ENCODE measurements at regions not wholly inside any gene's neighbourhood (a gene's known extent, or its start where the extent isn't known, plus 50 kb on each side); places are given as distances from the start of the nearest gene placed in this dataset.

- Mint-ChIP-seq H3K27ac (ENCODE audit: unreplicated experiment) (no peak overlapping the region), H3K9me3 (ENCODE audit: unreplicated experiment) (peaks cover 1% of the 10 kb centered on the region), H3K4me3 (ENCODE audit: unreplicated experiment) (no peak overlapping the region), H3K4me1 (ENCODE audit: low read depth, unreplicated experiment) (peaks cover 1% of the 10 kb centered on the region), H3K27me3 (ENCODE audit: low read depth, unreplicated experiment) (peaks cover 30% of the 10 kb centered on the region), H3K36me3 (ENCODE audit: low read depth, unreplicated experiment) (no peaks in the 10 kb centered on the region)
- Histone ChIP-seq H3K9me3 (ENCODE audit: insufficient read depth, low read depth, low read length) (peaks cover 2% of the 10 kb centered on the region), H2AFZ (ENCODE audit: low read depth, low read length) (no peak overlapping the region), H3K4me1 (ENCODE audit: insufficient read depth, low read length) (no peaks in the 10 kb centered on the region), H3K27ac (ENCODE audit: low read depth, low read length) (no peak overlapping the region), H3K4me3 (ENCODE audit: insufficient read depth, low read depth, low read length) (no peak overlapping the region), H4K20me1 (ENCODE audit: insufficient read depth, low read length) (no peaks in the 10 kb centered on the region), H3K27me3 (ENCODE audit: insufficient read depth, low read length) (peaks cover 6% of the 10 kb centered on the region), H3K9ac (ENCODE audit: low read length) (no peak overlapping the region), H3K4me2 (ENCODE audit: low read length) (no peak overlapping the region), H3K79me2 (ENCODE audit: insufficient read depth, low read length) (no peaks in the 10 kb centered on the region), H3K36me3 (ENCODE audit: insufficient read depth, low read length) (no peaks in the 10 kb centered on the region)
- FAIRE-seq (no peak), DNase-seq (ENCODE audit: low read depth) (no peak)
- TF ChIP-seq EZH2 (IDR thresholded peaks at IDR 0.05; ENCODE audit: insufficient read depth, low read length), result no peak
- TF ChIP-seq, protein P1, sequence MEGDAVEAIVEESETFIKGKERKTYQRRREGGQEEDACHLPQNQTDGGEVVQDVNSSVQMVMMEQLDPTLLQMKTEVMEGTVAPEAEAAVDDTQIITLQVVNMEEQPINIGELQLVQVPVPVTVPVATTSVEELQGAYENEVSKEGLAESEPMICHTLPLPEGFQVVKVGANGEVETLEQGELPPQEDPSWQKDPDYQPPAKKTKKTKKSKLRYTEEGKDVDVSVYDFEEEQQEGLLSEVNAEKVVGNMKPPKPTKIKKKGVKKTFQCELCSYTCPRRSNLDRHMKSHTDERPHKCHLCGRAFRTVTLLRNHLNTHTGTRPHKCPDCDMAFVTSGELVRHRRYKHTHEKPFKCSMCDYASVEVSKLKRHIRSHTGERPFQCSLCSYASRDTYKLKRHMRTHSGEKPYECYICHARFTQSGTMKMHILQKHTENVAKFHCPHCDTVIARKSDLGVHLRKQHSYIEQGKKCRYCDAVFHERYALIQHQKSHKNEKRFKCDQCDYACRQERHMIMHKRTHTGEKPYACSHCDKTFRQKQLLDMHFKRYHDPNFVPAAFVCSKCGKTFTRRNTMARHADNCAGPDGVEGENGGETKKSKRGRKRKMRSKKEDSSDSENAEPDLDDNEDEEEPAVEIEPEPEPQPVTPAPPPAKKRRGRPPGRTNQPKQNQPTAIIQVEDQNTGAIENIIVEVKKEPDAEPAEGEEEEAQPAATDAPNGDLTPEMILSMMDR (IDR thresholded peaks at IDR 0.05; ENCODE audit: insufficient read depth, low read depth, low read length), result no peak
These were observed 52.2 kb upstream of the IRX4 start for GRCh38 chr5:1934801-1935429.

GRCh38 chr5:1934056-1934394 lies 51.3 kb upstream of the IRX4 start:
- Histone ChIP-seq H3K4me3 (ENCODE audit: insufficient read depth, low read depth, low read length) (no peak overlapping the region), H3K27ac (ENCODE audit: low read depth, low read length) (no peak overlapping the region), H3K4me2 (ENCODE audit: low read length) (no peak overlapping the region), H3K79me2 (ENCODE audit: insufficient read depth, low read length) (no peaks in the 10 kb centered on the region), H3K9me3 (ENCODE audit: insufficient read depth, low read depth, low read length) (peaks cover 10% of the 10 kb centered on the region), H3K36me3 (ENCODE audit: insufficient read depth, low read length) (no peaks in the 10 kb centered on the region), H3K9ac (ENCODE audit: low read length) (no peak overlapping the region), H3K4me1 (ENCODE audit: insufficient read depth, low read length) (no peaks in the 10 kb centered on the region), H4K20me1 (ENCODE audit: insufficient read depth, low read length) (no peaks in the 10 kb centered on the region), H3K27me3 (ENCODE audit: insufficient read depth, low read length) (peaks cover 6% of the 10 kb centered on the region), H2AFZ (ENCODE audit: low read depth, low read length) (no peak overlapping the region)
- H3K4me1 Mint-ChIP-seq (ENCODE audit: low read depth, unreplicated experiment), result peaks cover 1% of the 10 kb centered on the region
- peaks cover 28% of the 10 kb centered on the region for H3K27me3 Mint-ChIP-seq (ENCODE audit: low read depth, unreplicated experiment)
- H3K9me3 Mint-ChIP-seq (ENCODE audit: unreplicated experiment), result peaks cover 1% of the 10 kb centered on the region
- no peak for DNase-seq (ENCODE audit: low read depth)
- H3K36me3 Mint-ChIP-seq (ENCODE audit: low read depth, unreplicated experiment), result no peaks in the 10 kb centered on the region
- H3K4me3 Mint-ChIP-seq (ENCODE audit: unreplicated experiment), result no peak overlapping the region
- TF ChIP-seq, protein P1 (IDR thresholded peaks at IDR 0.05; ENCODE audit: insufficient read depth, low read depth, low read length), result no peak
- no peak for TF ChIP-seq EZH2 (IDR thresholded peaks at IDR 0.05; ENCODE audit: insufficient read depth, low read length)
- no peak for FAIRE-seq
- H3K27ac Mint-ChIP-seq (ENCODE audit: unreplicated experiment), result no peak overlapping the region

DNA sequence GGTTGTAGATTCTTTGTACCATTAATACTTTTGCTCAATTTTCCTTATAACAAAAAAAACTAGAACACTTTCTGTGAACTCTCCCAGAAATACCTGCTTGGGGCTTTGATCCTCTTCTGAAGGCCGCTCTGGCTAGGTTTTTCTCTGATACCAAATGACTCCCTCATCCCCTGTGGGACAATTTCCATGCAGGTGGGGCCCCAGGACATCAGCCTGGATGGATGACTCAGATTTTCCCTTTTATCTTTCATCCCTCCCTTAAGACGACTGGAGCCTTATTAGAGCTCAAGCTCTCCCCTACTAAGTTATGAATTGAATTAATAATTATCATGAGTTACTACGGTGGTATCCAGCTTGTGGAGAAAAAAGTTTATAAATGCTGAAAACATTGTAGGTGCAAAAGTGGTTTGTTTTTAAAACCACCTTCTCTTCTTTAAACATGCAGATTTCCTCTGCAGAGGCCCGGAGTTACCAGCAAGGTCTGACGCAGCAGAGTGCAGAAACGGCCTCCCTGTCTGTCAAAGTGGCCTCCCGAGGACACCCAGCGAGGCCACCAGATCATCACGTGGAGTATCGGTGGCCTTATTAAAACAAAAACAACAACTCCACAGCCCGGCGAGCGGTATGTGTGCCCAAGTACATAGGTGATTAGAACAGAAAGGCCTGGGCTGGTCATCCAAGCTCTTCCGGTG lies 50.8 kb upstream of the IRX4 start:
- DNase-seq (ENCODE audit: low read depth) (no peak), FAIRE-seq (no peak)
- H2AFZ ChIP-seq (ENCODE audit: low read depth, low read length), result no peak overlapping the region
- Mint-ChIP-seq H3K4me3 (ENCODE audit: unreplicated experiment) (no peak overlapping the region), H3K9me3 (ENCODE audit: unreplicated experiment) (peaks cover 1% of the 10 kb centered on the region), H3K4me1 (ENCODE audit: low read depth, unreplicated experiment) (peaks cover 1% of the 10 kb centered on the region), H3K36me3 (ENCODE audit: low read depth, unreplicated experiment) (no peaks in the 10 kb centered on the region), H3K27me3 (ENCODE audit: low read depth, unreplicated experiment) (peaks cover 28% of the 10 kb centered on the region), H3K27ac (ENCODE audit: unreplicated experiment) (no peak overlapping the region)
- H3K36me3 ChIP-seq (ENCODE audit: insufficient read depth, low read length), result no peaks in the 10 kb centered on the region
- TF ChIP-seq, protein P1 (IDR thresholded peaks at IDR 0.05; ENCODE audit: insufficient read depth, low read depth, low read length), result no peak
- H3K79me2 ChIP-seq (ENCODE audit: insufficient read depth, low read length), result no peaks in the 10 kb centered on the region
- no peaks in the 10 kb centered on the region for H3K4me1 ChIP-seq (ENCODE audit: insufficient read depth, low read length)
- H3K9me3 ChIP-seq (ENCODE audit: insufficient read depth, low read depth, low read length), result peaks cover 12% of the 10 kb centered on the region
- no peak overlapping the region for H3K9ac ChIP-seq (ENCODE audit: low read length)
- H4K20me1 ChIP-seq (ENCODE audit: insufficient read depth, low read length), result no peaks in the 10 kb centered on the region
- H3K4me3 ChIP-seq (ENCODE audit: insufficient read depth, low read depth, low read length), result no peak overlapping the region
- peaks cover 6% of the 10 kb centered on the region for H3K27me3 ChIP-seq (ENCODE audit: insufficient read depth, low read length)
- H3K4me2 ChIP-seq (ENCODE audit: low read length), result no peak overlapping the region
- no peak overlapping the region for H3K27ac ChIP-seq (ENCODE audit: low read depth, low read length)

Data from astrocyte (in vitro differentiated cells and primary cell).